ENCODE measurements at regions not wholly inside any gene's neighbourhood (a gene's known extent, or its start where the extent isn't known, plus 50 kb on each side); places are given as distances from the start of the nearest gene placed in this dataset.

DNA sequence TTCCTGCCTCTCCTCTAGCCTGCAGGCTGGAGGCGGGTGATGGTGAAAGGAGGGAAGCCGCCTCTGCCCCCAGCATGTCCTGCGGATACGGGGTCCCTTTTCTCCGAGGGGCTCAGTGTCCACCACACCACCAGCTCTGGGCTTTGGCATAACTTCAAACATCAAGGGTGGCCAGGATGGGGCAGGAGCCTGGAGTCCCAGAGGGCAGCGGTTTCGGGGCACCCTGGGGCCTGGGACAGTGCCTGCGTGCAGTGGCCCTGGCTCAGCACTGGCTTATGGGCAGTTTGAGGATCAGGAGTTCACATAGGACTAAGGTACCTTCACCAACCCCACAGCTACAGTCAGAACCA lies 85.5 kb upstream of the GPC1 start:
- TF ChIP-seq, protein P1, sequence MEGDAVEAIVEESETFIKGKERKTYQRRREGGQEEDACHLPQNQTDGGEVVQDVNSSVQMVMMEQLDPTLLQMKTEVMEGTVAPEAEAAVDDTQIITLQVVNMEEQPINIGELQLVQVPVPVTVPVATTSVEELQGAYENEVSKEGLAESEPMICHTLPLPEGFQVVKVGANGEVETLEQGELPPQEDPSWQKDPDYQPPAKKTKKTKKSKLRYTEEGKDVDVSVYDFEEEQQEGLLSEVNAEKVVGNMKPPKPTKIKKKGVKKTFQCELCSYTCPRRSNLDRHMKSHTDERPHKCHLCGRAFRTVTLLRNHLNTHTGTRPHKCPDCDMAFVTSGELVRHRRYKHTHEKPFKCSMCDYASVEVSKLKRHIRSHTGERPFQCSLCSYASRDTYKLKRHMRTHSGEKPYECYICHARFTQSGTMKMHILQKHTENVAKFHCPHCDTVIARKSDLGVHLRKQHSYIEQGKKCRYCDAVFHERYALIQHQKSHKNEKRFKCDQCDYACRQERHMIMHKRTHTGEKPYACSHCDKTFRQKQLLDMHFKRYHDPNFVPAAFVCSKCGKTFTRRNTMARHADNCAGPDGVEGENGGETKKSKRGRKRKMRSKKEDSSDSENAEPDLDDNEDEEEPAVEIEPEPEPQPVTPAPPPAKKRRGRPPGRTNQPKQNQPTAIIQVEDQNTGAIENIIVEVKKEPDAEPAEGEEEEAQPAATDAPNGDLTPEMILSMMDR (IDR thresholded peaks at IDR 0.05): no peak
- TF ChIP-seq POLR2AphosphoS5 (IDR thresholded peaks at IDR 0.05; ENCODE audit: insufficient read depth in 1 of 2, low read depth in 1 of 2): no peak
